ENCODE measurements at regions not wholly inside any gene's neighbourhood (a gene's known extent, or its start where the extent isn't known, plus 50 kb on each side); places are given as distances from the start of the nearest gene placed in this dataset.

DNA sequence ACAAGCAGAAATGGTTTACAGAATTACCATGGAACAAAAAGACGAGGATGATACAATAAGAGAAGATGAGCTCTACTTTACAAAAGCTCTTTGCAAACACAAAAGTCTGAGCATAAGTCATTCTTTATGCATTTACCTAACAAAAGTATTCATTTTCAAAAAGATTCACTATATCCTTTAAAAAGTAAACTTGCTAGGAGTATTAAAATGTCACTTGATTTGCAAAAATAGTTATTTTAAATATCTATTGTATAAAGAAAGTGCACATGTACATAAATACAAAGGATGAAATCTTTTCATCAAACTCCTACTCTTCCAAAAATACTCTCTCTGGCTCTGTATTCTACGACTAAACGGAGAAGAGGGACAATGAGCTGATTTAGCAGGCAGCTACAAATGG lies 146.4 kb upstream of the STEAP1 start:
- TF ChIP-seq EZH2 (IDR thresholded peaks at IDR 0.05; ENCODE audit: insufficient read depth, poor library complexity, severe bottlenecking) (no peak), EZH2phosphoT487 (IDR thresholded peaks at IDR 0.05; ENCODE audit: insufficient read depth, low read depth) (no peak)

All from GM23248 (cell line).